C4-2B (cell line): ENCODE measurements at regions not wholly inside any gene's neighbourhood (a gene's known extent, or its start where the extent isn't known, plus 50 kb on each side); places are given as distances from the start of the nearest gene placed in this dataset.
"Not testable (repeated sequence)": the region's sequence is repeated elsewhere in the genome, so short reads cannot be mapped to it uniquely, and the experiment has no call there.

Source experiments
- H3K27ac ChIP-seq: fragments of 450-650 bp; 2 replicates; pipeline ENCODE4 v1.5.1; 2017
- ZFX ChIP-seq: fragments of 450-650 bp; IDR thresholded peaks from 2 replicates; pipeline ENCODE4 v1.6.1; 2017
- TF ChIP-seq, protein P1 (sequence below): fragments of 450-650 bp; conservative IDR thresholded peaks from 2 replicates; pipeline ENCODE4 v1.5.1; 2017; ENCODE audit warnings: mild to moderate bottlenecking

DNA sequence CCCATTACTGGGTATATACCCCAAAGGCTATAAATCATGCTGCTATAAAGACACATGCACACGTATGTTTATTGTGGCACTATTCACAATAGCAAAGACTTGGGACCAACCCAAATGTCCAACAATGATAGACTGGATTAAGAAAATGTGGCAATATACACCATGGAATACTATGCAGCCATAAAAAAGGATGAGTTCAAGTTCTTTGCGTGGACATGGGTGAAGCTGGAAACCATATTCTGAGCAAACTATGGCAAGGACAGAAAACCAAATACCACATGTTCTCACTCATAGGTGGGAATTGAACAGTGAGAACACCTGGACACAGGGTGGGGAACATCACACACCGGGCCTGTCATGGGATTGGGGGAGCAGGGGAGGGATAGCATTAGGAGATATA, 54.4 kb upstream of the MUCL1 start:
- not testable (repeated sequence) for H3K27ac ChIP-seq

DNA sequence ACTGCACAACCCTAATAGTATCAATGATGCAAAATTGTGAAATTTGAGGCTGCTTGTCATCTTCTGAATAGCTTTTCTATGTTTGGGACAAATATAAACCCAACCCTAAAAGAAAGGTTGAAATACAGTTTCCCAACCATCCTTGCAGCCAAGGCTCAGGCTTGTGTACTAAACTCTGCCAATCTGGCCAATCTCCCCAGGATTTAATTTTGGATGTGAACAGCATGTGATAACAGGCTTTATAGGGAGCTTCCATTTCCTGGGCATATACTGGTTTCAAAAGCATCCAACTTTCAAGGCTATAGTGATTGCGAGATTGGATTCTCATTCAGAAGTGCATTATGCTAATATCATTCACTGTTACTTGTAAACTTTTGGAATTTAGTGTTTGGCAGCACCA, 55.7 kb upstream of the MUCL1 start:
- H3K27ac ChIP-seq = no peak overlapping the region
- TF ChIP-seq ZFX = no peak

DNA sequence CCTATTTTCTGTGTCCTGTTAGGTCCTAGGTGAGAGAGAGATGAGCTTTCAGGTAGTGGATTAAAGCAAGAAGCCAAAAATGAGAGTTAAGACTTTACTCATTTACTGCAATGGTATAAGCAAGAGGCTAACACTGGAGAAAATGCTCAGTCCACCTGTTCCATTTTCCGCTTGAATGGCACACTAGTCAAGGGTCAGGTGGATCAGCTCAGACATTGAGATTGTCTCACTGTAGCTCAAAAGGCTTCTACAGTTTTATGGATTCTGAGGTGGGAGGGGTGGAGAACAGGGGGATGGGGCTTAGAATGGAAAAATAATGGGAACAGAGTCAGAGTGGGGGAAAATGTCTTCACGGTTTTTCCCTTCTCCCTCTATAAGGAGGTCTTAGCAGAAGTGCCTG, 57.3 kb upstream of the MUCL1 start:
- TF ChIP-seq ZFX = no peak
- TF ChIP-seq, protein P1, sequence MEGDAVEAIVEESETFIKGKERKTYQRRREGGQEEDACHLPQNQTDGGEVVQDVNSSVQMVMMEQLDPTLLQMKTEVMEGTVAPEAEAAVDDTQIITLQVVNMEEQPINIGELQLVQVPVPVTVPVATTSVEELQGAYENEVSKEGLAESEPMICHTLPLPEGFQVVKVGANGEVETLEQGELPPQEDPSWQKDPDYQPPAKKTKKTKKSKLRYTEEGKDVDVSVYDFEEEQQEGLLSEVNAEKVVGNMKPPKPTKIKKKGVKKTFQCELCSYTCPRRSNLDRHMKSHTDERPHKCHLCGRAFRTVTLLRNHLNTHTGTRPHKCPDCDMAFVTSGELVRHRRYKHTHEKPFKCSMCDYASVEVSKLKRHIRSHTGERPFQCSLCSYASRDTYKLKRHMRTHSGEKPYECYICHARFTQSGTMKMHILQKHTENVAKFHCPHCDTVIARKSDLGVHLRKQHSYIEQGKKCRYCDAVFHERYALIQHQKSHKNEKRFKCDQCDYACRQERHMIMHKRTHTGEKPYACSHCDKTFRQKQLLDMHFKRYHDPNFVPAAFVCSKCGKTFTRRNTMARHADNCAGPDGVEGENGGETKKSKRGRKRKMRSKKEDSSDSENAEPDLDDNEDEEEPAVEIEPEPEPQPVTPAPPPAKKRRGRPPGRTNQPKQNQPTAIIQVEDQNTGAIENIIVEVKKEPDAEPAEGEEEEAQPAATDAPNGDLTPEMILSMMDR = no peak
- peak overlapping the region; percentile 65; the same call in 1 of the 2 replicates for H3K27ac ChIP-seq

DNA sequence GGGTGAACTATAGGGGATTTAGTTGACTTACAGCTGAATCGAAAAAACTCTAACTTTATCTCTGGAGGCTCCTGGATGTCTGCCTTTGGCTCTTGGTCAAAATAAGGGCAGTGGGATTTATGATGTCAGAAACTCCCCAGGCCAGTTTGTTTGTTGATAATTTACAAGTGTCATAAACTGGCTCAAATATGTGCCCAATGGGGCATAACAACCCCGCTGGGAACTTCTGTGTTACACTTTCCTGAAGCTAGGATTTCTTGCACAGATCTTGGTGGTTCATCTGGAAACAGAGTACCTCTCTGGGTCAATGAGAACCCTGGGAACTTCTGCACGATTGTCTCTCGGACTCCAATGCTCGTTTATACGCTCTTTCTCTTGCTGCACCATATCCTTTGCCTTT, 58.7 kb upstream of the MUCL1 start:
- peak overlapping the region; percentile 49; the same call in 1 of the 2 replicates for H3K27ac ChIP-seq
- TF ChIP-seq ZFX = no peak
- TF ChIP-seq, protein P1 = no peak

DNA sequence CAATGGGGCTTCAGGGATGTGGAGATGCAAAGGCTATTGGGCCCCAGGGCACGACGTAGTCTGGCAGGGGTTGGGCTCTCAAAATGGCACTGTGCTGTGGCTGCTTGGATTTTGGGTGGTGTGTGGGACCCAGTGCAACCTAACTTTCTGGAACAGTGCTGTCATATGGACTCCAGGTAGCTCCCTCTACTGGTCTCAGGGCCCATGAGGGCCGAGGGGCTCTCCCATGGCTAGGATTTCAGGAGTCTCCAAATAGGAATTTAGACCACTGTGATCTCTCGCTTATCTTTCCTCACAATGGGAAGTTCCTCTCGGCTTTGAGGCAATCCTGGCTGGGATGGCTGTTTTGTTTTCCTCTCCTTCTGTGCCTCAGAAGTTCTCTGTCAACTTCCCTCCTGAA, 68.2 kb upstream of the MUCL1 start:
- no peak for TF ChIP-seq ZFX
- TF ChIP-seq, protein P1 = 0 out of 2 replicates have a peak, but pooled peaks have one; percentile 9
- H3K27ac ChIP-seq = no peak overlapping the region

DNA sequence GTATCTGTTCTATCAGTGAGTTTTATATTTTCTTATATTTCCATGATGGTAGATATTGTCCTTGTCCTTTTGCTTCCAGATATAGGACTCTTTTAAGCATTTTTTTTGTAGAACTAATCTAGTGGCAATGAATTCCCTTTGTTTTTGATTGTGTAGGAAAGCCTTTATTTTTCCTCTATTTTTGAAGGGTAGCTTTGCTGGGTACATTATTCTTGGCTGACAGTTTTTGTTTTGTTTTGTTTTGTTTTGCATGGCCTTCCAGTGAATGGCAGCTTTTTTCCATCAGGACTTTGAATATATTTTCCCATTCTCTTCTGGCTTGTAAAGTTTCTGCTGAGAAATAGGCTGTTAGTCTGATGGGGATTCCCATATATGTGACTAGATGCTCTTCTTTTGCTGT, 70.2 kb upstream of the MUCL1 start:
- TF ChIP-seq, protein P1 = no peak
- TF ChIP-seq ZFX = no peak
- H3K27ac ChIP-seq = no peak overlapping the region

DNA sequence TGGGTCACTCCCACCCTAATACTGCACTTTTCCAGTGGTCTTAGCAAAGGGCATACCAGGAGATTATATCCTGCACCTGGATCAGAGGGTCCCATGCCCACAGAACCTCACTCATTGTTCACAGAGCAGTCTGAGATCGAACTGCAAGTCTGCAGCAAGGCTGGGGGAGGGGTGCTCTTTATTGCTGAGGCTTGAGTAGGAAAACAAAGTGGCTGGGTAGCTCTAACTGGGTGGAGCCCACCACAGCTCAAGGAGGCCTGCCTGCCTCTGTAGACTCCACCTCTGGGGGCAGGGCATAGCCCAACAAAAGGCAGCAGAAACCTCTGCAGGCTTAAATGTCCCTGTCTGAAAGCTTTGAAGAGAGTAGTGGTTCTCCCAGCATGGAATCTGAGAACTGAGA, 77.3 kb upstream of the MUCL1 start:
- not testable (repeated sequence) for H3K27ac ChIP-seq

DNA sequence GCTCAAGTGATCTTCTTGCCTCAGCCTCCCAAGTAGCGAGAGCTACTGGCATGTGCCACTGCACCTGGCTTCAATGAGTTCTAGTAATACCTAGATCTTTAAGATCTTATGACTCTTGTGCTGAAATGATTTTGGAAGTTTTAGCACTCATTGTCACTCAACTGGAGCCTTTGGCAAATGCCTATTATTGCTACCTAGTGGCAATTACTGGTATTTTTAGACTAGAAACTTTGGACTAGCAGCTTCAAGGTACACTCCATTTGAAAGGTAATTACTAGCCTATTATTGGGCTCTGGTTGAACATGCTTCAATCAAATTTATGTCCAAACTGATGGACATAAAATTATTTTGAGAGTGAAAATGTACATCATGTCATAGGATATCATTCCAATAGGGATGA, 80.7 kb upstream of the MUCL1 start:
- TF ChIP-seq ZFX = no peak
- TF ChIP-seq, protein P1 = peak; percentile 29
- no peak overlapping the region for H3K27ac ChIP-seq

DNA sequence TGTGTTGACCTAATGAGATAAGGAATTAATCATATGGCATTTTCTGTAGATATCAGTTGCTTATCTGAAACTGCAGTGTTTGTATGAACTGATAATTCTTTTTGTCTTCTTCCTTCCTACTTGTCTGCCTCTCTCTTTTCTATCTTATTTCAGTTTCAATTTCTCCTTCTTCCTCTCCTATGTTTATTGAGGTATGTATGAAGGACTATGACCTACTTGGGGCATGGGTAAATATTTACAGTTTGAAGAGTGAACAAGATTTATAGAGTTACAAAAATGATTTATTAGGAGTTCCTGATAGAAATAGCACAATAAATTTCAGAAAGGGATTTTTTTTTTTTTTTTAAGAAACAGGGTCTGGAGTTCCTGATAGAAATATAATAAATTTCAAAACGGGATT, 88.7 kb upstream of the MUCL1 start:
- no peak for TF ChIP-seq ZFX
- TF ChIP-seq, protein P1 = no peak
- peak overlapping the region; percentile 85 for H3K27ac ChIP-seq
